HG03025 (cell line): ENCODE measurements at regions not wholly inside any gene's neighbourhood (a gene's known extent, or its start where the extent isn't known, plus 50 kb on each side); places are given as distances from the start of the nearest gene placed in this dataset.
"Not testable (repeated sequence)": the region's sequence is repeated elsewhere in the genome, so short reads cannot be mapped to it uniquely, and the experiment has no call there.

ENCODE experiments used
- ATAC-seq: cut with Tn5 transposase; IDR thresholded peaks from one replicate; pipeline ENCODE4 v1.9.1; 2021; ENCODE audit warnings: mild to moderate bottlenecking, moderate library complexity; ENCODE audit not compliant: unreplicated experiment, low FRiP score

- not testable (repeated sequence) for ATAC-seq
Observed at GRCh38 chr2:242089213-242089549, 219.7 kb downstream of the RTP5 start.

- ATAC-seq, result not testable (repeated sequence)
Observed at GRCh38 chr2:242097278-242097677, 227.7 kb downstream of the RTP5 start.

GRCh38 chr2:242098034-242098433 lies 228.5 kb downstream of the RTP5 start:
- ATAC-seq, result no peak

- ATAC-seq, result peak; percentile 74
Observed at GRCh38 chr2:242098445-242099128, 229.1 kb downstream of the RTP5 start.

GRCh38 chr2:242103093-242103492 lies 233.6 kb downstream of the RTP5 start:
- ATAC-seq, result not testable (repeated sequence)

- not testable (repeated sequence) for ATAC-seq
Observed at GRCh38 chr2:242104202-242104956, 234.8 kb downstream of the RTP5 start.

GRCh38 chr2:242107065-242107464 lies 237.5 kb downstream of the RTP5 start:
- not testable (repeated sequence) for ATAC-seq

GRCh38 chr2:242108797-242109500 lies 239.4 kb downstream of the RTP5 start:
- ATAC-seq, result not testable (repeated sequence)

- ATAC-seq, result not testable (repeated sequence)
Observed at GRCh38 chr2:242109819-242110218, 240.3 kb downstream of the RTP5 start.

GRCh38 chr2:242111954-242112353 lies 242.4 kb downstream of the RTP5 start:
- not testable (repeated sequence) for ATAC-seq

- not testable (repeated sequence) for ATAC-seq
Observed at GRCh38 chr2:242113492-242113891, 244.0 kb downstream of the RTP5 start.

- ATAC-seq, result not testable (repeated sequence)
Observed at GRCh38 chr2:242116676-242117075, 247.1 kb downstream of the RTP5 start.

GRCh38 chr2:242117305-242117704 lies 247.8 kb downstream of the RTP5 start:
- ATAC-seq, result not testable (repeated sequence)

GRCh38 chr2:242119682-242120081 lies 250.2 kb downstream of the RTP5 start:
- not testable (repeated sequence) for ATAC-seq

- not testable (repeated sequence) for ATAC-seq
Observed at GRCh38 chr2:242130682-242131081, 261.2 kb downstream of the RTP5 start.

GRCh38 chr2:242159921-242160320 lies 290.4 kb downstream of the RTP5 start:
- ATAC-seq, result not testable (repeated sequence)

- not testable (repeated sequence) for ATAC-seq
Observed at GRCh38 chr2:242165115-242165514, 295.6 kb downstream of the RTP5 start.

GRCh38 chr2:242171290-242171689 lies 301.8 kb downstream of the RTP5 start:
- ATAC-seq, result not testable (repeated sequence)
